ENCODE measurements at regions not wholly inside any gene's neighbourhood (a gene's known extent, or its start where the extent isn't known, plus 50 kb on each side); places are given as distances from the start of the nearest gene placed in this dataset.
"Not testable (repeated sequence)": the region's sequence is repeated elsewhere in the genome, so short reads cannot be mapped to it uniquely, and the experiment has no call there.

- not testable (repeated sequence) for DNase-seq (ENCODE audit: low read depth)
Observed at GRCh38 chr15:85264614-85265190, 115.7 kb upstream of the AKAP13 start.

GRCh38 chr15:85267158-85267857 is 113.1 kb upstream of the AKAP13 start:
- DNase-seq (ENCODE audit: low read depth), result not testable (repeated sequence)

GRCh38 chr15:85274315-85275050 is 105.9 kb upstream of the AKAP13 start:
- no peak for DNase-seq (ENCODE audit: low read depth)

GRCh38 chr15:85276508-85276907 is 103.9 kb upstream of the AKAP13 start:
- DNase-seq (ENCODE audit: low read depth), result no peak

GRCh38 chr15:85276921-85277320 is 103.5 kb upstream of the AKAP13 start:
- DNase-seq (ENCODE audit: low read depth), result no peak

- no peak for DNase-seq (ENCODE audit: low read depth)
Observed at GRCh38 chr15:85277847-85278370, 102.5 kb upstream of the AKAP13 start.

- no peak for DNase-seq (ENCODE audit: low read depth)
Observed at GRCh38 chr15:85280203-85280602, 100.2 kb upstream of the AKAP13 start.

GRCh38 chr15:85281293-85281882 is 99.0 kb upstream of the AKAP13 start:
- DNase-seq (ENCODE audit: low read depth), result no peak

- no peak for DNase-seq (ENCODE audit: low read depth)
Observed at GRCh38 chr15:85282504-85283115, 97.8 kb upstream of the AKAP13 start.

- DNase-seq (ENCODE audit: low read depth), result not testable (repeated sequence)
Observed at GRCh38 chr15:85283815-85284214, 96.6 kb upstream of the AKAP13 start.

- DNase-seq (ENCODE audit: low read depth), result no peak
Observed at GRCh38 chr15:85284497-85284896, 95.9 kb upstream of the AKAP13 start.

GRCh38 chr15:85289677-85290365 is 90.6 kb upstream of the AKAP13 start:
- no peak for DNase-seq (ENCODE audit: low read depth)

GRCh38 chr15:85292583-85292982 is 87.8 kb upstream of the AKAP13 start:
- not testable (repeated sequence) for DNase-seq (ENCODE audit: low read depth)

- DNase-seq (ENCODE audit: low read depth), result peak; percentile 35
Observed at GRCh38 chr15:85296615-85297402, 83.6 kb upstream of the AKAP13 start.

- DNase-seq (ENCODE audit: low read depth), result no peak
Observed at GRCh38 chr15:85297537-85297936, 82.9 kb upstream of the AKAP13 start.

GRCh38 chr15:85298366-85298765 is 82.0 kb upstream of the AKAP13 start:
- no peak for DNase-seq (ENCODE audit: low read depth)

- DNase-seq (ENCODE audit: low read depth), result no peak
Observed at GRCh38 chr15:85298941-85299340, 81.5 kb upstream of the AKAP13 start.

- no peak for DNase-seq (ENCODE audit: low read depth)
Observed at GRCh38 chr15:85302271-85302670, 78.1 kb upstream of the AKAP13 start.

- no peak for DNase-seq (ENCODE audit: low read depth)
Observed at GRCh38 chr15:85305050-85305449, 75.4 kb upstream of the AKAP13 start.

GRCh38 chr15:85306946-85307686 is 73.3 kb upstream of the AKAP13 start:
- DNase-seq (ENCODE audit: low read depth), result no peak
